ENCODE measurements at regions not wholly inside any gene's neighbourhood (a gene's known extent, or its start where the extent isn't known, plus 50 kb on each side); places are given as distances from the start of the nearest gene placed in this dataset.
"Not testable (repeated sequence)": the region's sequence is repeated elsewhere in the genome, so short reads cannot be mapped to it uniquely, and the experiment has no call there.

DNA sequence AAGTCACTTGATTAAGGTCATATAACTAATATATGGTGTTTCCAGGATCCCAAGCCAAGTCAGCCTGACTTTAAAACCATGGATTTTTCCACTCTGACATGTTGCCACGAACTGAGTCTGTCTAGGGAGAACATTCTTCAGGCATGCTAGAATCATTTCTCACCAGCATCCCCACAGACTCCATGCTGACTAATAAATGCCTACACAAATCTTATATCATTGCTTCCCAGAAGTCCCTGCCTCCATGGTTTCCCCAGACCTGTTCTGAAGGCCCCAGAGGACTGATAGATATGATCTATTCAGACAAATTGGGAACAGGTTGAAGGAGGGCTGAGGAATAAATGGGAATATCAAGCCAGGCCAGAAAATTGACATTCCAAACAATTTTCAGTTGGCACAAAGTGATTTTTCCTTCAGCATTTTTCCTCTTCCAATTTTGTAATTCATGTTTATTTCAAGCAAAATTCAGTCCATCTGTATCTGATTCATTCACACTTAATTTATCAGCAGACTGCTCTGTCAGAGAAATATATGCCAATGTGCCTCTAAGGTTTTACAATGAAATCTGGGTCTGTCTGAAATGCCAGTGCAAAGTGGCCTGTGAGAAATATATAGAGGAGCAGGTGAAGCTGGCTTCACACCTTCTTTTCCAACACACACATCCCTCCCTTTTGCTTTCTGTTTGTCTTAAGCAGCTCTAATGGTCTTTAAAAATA lies 413.6 kb upstream of the TNC start:
- H3K9ac ChIP-seq (ENCODE audit: low read length): no peak overlapping the region
- no peak overlapping the region for H3K4me3 ChIP-seq (ENCODE audit: low read length)
- no peaks in the 10 kb centered on the region for H3K36me3 ChIP-seq (ENCODE audit: control insufficient read depth, insufficient read depth, low read length)
- H3K27ac ChIP-seq (ENCODE audit: low read depth, low read length): no peak overlapping the region
- peaks cover 8% of the 10 kb centered on the region for H3K4me1 ChIP-seq (ENCODE audit: control insufficient read depth, insufficient read depth, low read length)
- H3K27me3 ChIP-seq (ENCODE audit: control insufficient read depth, insufficient read depth, low read length): no peaks in the 10 kb centered on the region

DNA sequence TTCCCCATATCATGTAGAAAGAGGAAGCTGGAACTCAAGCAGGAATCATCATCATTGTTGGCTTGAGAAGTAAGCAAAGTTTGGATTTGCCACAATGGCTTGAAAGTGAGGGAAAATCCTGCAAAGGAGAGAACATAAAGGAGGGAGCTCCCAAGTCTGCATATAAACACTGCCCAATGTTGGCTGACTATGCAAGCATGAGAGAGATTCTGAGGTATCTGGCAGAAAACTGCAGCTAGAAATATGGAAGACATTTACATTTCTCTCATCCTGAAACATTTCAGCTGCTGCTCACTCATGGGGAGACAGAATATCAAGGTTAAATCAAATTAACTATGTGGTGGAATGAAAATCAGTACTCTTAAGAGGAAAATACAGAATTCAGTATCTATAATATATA lies 415.6 kb upstream of the TNC start:
- no peaks in the 10 kb centered on the region for H3K36me3 ChIP-seq (ENCODE audit: control insufficient read depth, insufficient read depth, low read length)
- peaks cover 6% of the 10 kb centered on the region for H3K4me1 ChIP-seq (ENCODE audit: control insufficient read depth, insufficient read depth, low read length)
- H3K27me3 ChIP-seq (ENCODE audit: control insufficient read depth, insufficient read depth, low read length): no peaks in the 10 kb centered on the region
- H3K4me3 ChIP-seq (ENCODE audit: low read length): no peak overlapping the region
- H3K9ac ChIP-seq (ENCODE audit: low read length): no peak overlapping the region
- H3K27ac ChIP-seq (ENCODE audit: low read depth, low read length): no peak overlapping the region

- H3K27me3 ChIP-seq (ENCODE audit: control insufficient read depth, insufficient read depth, low read length): no peaks in the 10 kb centered on the region
- H3K4me1 ChIP-seq (ENCODE audit: control insufficient read depth, insufficient read depth, low read length): no peaks in the 10 kb centered on the region
- no peak overlapping the region for H3K4me3 ChIP-seq (ENCODE audit: low read length)
- no peak overlapping the region for H3K27ac ChIP-seq (ENCODE audit: low read depth, low read length)
- H3K9ac ChIP-seq (ENCODE audit: low read length): no peak overlapping the region
- H3K36me3 ChIP-seq (ENCODE audit: control insufficient read depth, insufficient read depth, low read length): no peaks in the 10 kb centered on the region
Observed at GRCh38 chr9:115540091-115540490, 422.1 kb upstream of the TNC start.

DNA sequence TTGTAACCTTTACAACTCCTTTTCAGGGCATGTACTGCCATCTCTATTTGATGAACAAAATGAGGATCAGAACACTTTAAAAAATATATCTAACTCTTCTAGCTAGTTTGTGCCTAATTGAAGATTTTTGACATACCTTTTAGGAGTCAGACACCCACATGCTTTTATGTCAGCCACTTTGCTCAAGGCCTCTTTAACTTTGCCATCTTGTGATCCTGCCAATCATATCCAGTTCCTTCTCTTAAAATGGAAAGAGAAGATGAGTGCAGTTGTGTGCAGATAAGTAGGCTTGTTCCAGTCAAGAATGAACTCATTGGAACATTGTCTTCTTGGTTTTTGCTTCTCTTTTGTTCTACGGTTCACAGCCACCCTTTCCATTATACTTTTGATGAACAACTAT lies 425.6 kb upstream of the TNC start:
- Histone ChIP-seq H3K4me1 (ENCODE audit: control insufficient read depth, insufficient read depth, low read length) (no peaks in the 10 kb centered on the region), H3K9ac (ENCODE audit: low read length) (no peak overlapping the region), H3K27ac (ENCODE audit: low read depth, low read length) (no peak overlapping the region), H3K27me3 (ENCODE audit: control insufficient read depth, insufficient read depth, low read length) (no peaks in the 10 kb centered on the region), H3K4me3 (ENCODE audit: low read length) (no peak overlapping the region), H3K36me3 (ENCODE audit: control insufficient read depth, insufficient read depth, low read length) (no peaks in the 10 kb centered on the region)

DNA sequence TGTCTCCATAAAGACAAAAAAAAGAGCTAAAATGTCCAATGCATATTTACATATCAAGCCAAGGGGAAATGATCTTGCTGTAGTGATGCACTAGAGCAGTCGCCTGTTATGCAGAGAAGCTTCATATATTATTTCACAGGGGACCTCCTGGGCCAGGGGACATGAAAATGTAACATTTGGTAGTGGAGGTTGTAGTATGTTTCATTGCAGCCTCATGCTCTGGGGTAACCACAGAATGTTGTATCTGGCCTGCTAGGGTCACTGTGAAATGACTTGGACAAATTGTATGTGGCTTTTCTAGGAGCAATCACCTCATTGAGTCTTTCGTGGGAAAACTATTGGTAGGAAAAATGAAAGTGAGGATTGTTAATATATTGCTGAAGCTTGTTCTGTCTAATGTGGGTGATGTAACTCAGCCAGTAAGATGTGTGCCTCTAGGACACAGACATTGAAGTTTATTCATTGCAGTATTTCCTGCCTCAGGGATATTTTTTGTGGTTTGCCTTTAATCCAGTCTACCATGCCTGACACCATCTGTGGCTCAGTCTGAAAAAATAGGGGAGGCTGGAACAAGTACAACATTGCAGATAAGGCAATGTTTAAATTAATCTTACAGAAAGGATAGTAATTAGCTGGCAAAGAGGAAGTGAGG lies 430.8 kb upstream of the TNC start:
- Histone ChIP-seq H3K27me3 (ENCODE audit: control insufficient read depth, insufficient read depth, low read length) (no peaks in the 10 kb centered on the region), H3K36me3 (ENCODE audit: control insufficient read depth, insufficient read depth, low read length) (no peaks in the 10 kb centered on the region), H3K9ac (ENCODE audit: low read length) (no peak overlapping the region), H3K27ac (ENCODE audit: low read depth, low read length) (no peak overlapping the region), H3K4me3 (ENCODE audit: low read length) (no peak overlapping the region), H3K4me1 (ENCODE audit: control insufficient read depth, insufficient read depth, low read length) (no peaks in the 10 kb centered on the region)

GRCh38 chr9:115551396-115551795 lies 433.4 kb upstream of the TNC start:
- H3K27ac ChIP-seq (ENCODE audit: low read depth, low read length): no peak overlapping the region
- H3K27me3 ChIP-seq (ENCODE audit: control insufficient read depth, insufficient read depth, low read length): no peaks in the 10 kb centered on the region
- H3K36me3 ChIP-seq (ENCODE audit: control insufficient read depth, insufficient read depth, low read length): no peaks in the 10 kb centered on the region
- H3K9ac ChIP-seq (ENCODE audit: low read length): no peak overlapping the region
- H3K4me1 ChIP-seq (ENCODE audit: control insufficient read depth, insufficient read depth, low read length): no peaks in the 10 kb centered on the region
- H3K4me3 ChIP-seq (ENCODE audit: low read length): no peak overlapping the region

- H3K27me3 ChIP-seq (ENCODE audit: control insufficient read depth, insufficient read depth, low read length): no peaks in the 10 kb centered on the region
- no peaks in the 10 kb centered on the region for H3K4me1 ChIP-seq (ENCODE audit: control insufficient read depth, insufficient read depth, low read length)
- H3K4me3 ChIP-seq (ENCODE audit: low read length): no peak overlapping the region
- no peak overlapping the region for H3K9ac ChIP-seq (ENCODE audit: low read length)
- no peaks in the 10 kb centered on the region for H3K36me3 ChIP-seq (ENCODE audit: control insufficient read depth, insufficient read depth, low read length)
- no peak overlapping the region for H3K27ac ChIP-seq (ENCODE audit: low read depth, low read length)
Observed at GRCh38 chr9:115553060-115553773, 435.3 kb upstream of the TNC start.

GRCh38 chr9:115556432-115556831 lies 438.5 kb upstream of the TNC start:
- no peaks in the 10 kb centered on the region for H3K27me3 ChIP-seq (ENCODE audit: control insufficient read depth, insufficient read depth, low read length)
- no peak overlapping the region for H3K4me3 ChIP-seq (ENCODE audit: low read length)
- no peak overlapping the region for H3K27ac ChIP-seq (ENCODE audit: low read depth, low read length)
- H3K4me1 ChIP-seq (ENCODE audit: control insufficient read depth, insufficient read depth, low read length): no peaks in the 10 kb centered on the region
- H3K9ac ChIP-seq (ENCODE audit: low read length): no peak overlapping the region
- no peaks in the 10 kb centered on the region for H3K36me3 ChIP-seq (ENCODE audit: control insufficient read depth, insufficient read depth, low read length)

DNA sequence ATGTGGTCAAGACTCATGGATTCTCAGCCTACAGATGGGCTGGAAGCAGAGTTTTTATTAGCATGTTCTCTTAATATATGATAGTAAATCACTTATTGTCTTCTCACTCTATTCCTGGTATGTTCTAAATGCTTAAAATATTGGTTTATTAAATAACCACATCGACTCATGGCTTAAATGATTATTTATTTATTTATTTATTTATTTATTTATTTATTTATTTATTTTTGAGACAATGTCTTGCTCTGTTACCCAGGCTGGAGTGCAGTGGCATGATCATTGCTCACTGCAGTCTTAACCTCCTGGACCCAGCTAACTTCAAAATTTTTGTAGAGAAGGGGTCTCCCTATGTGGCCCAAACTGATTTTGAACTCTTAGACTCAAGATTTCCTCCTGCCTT lies 457.2 kb upstream of the TNC start:
- H3K4me3 ChIP-seq (ENCODE audit: low read length): no peak overlapping the region
- H3K9ac ChIP-seq (ENCODE audit: low read length): no peak overlapping the region
- no peaks in the 10 kb centered on the region for H3K4me1 ChIP-seq (ENCODE audit: control insufficient read depth, insufficient read depth, low read length)
- no peaks in the 10 kb centered on the region for H3K36me3 ChIP-seq (ENCODE audit: control insufficient read depth, insufficient read depth, low read length)
- no peaks in the 10 kb centered on the region for H3K27me3 ChIP-seq (ENCODE audit: control insufficient read depth, insufficient read depth, low read length)
- H3K27ac ChIP-seq (ENCODE audit: low read depth, low read length): no peak overlapping the region

DNA sequence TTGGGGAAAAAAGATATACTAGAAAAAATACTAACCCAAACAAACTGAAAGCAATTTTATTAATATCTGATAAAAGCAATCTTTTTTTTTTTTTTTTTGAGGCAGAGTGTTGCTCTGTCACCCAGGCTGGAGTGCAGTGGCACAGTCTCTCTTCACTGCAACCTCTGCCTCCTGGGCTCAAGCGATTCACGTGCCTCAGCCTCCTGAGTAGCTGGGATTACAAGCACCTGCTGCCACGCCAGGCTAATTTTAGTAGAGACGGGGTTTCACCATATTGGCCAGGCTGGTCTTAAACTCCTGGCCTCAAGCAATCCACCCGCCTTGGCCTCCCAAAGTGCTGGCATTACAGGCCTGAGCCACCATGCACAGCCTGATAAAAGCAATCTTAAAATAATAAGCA lies 467.5 kb upstream of the TNC start:
- not testable (repeated sequence) for H3K27ac ChIP-seq (ENCODE audit: low read depth, low read length); H3K27me3 ChIP-seq (ENCODE audit: control insufficient read depth, insufficient read depth, low read length)

GRCh38 chr9:115587310-115587709 lies 469.4 kb upstream of the TNC start:
- Histone ChIP-seq H3K4me3 (ENCODE audit: low read length) (no peak overlapping the region), H3K27me3 (ENCODE audit: control insufficient read depth, insufficient read depth, low read length) (no peaks in the 10 kb centered on the region), H3K4me1 (ENCODE audit: control insufficient read depth, insufficient read depth, low read length) (no peaks in the 10 kb centered on the region), H3K27ac (ENCODE audit: low read depth, low read length) (no peak overlapping the region), H3K9ac (ENCODE audit: low read length) (no peak overlapping the region), H3K36me3 (ENCODE audit: control insufficient read depth, insufficient read depth, low read length) (no peaks in the 10 kb centered on the region)

More for the DNA sequence above, 467.5 kb upstream of the TNC start:
- not testable (repeated sequence) for H3K4me1 ChIP-seq (ENCODE audit: control insufficient read depth, insufficient read depth, low read length); H3K36me3 ChIP-seq (ENCODE audit: control insufficient read depth, insufficient read depth, low read length); H3K9ac ChIP-seq (ENCODE audit: low read length); H3K4me3 ChIP-seq (ENCODE audit: low read length)

DNA sequence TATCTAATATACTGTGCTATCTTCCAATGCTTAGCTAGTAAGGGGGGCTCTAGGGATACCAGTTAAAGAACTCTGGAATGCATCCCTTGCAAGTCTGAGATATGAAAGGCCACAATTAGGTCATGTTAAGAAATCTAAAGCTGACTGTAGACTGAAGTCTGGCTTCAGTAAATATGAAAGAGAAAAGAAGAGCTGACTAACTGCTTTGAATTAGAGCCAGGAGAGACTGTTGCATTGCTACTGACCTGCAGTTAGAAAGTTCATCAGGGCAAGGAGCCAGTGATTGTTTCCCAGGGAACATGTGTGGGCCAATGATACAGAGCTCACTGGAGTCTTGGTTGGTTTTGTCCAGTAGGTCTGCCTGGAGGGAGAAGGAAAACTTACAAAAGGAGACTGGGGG lies 472.1 kb upstream of the TNC start:
- H3K27ac ChIP-seq (ENCODE audit: low read depth, low read length): no peak overlapping the region
- H3K4me3 ChIP-seq (ENCODE audit: low read length): no peak overlapping the region
- H3K4me1 ChIP-seq (ENCODE audit: control insufficient read depth, insufficient read depth, low read length): peaks cover 3% of the 10 kb centered on the region
- H3K9ac ChIP-seq (ENCODE audit: low read length): no peak overlapping the region
- no peaks in the 10 kb centered on the region for H3K36me3 ChIP-seq (ENCODE audit: control insufficient read depth, insufficient read depth, low read length)
- no peaks in the 10 kb centered on the region for H3K27me3 ChIP-seq (ENCODE audit: control insufficient read depth, insufficient read depth, low read length)
